Stimulated activated memory B cell treated with anti-CD40 and anti-IgM and Interleukin-4, amounts not matched to agents 10 μg/mL and 1 μg/mL and 100 μg/mL, for 72 hours (primary cell): ENCODE measurements at regions not wholly inside any gene's neighbourhood (a gene's known extent, or its start where the extent isn't known, plus 50 kb on each side); places are given as distances from the start of the nearest gene placed in this dataset.
"Not testable (repeated sequence)": the region's sequence is repeated elsewhere in the genome, so short reads cannot be mapped to it uniquely, and the experiment has no call there.

Experiments used
- ATAC-seq: fragments of 150-1000 bp; cut with Tn5 transposase; 2 replicates; pipeline ENCODE4 v1.10.0; 2021
- H3K27ac Mint-ChIP-seq: one replicate; pipeline ENCODE4 v1.8.0; 2022; ENCODE audit warnings: mild to moderate bottlenecking, mixed read lengths
- H3K27me3 Mint-ChIP-seq: one replicate; pipeline ENCODE4 v1.8.0; 2022; ENCODE audit warnings: mixed read lengths
- H3K36me3 Mint-ChIP-seq: one replicate; pipeline ENCODE4 v1.8.0; 2022; ENCODE audit warnings: mixed read lengths
- H3K4me1 Mint-ChIP-seq: one replicate; pipeline ENCODE4 v1.8.0; 2022; ENCODE audit warnings: mixed read lengths
- H3K4me3 Mint-ChIP-seq: one replicate; pipeline ENCODE4 v1.8.0; 2022; ENCODE audit warnings: mild to moderate bottlenecking, moderate library complexity, mixed read lengths
- H3K9me3 Mint-ChIP-seq: one replicate; pipeline ENCODE4 v1.8.0; 2022; ENCODE audit warnings: mixed read lengths

DNA sequence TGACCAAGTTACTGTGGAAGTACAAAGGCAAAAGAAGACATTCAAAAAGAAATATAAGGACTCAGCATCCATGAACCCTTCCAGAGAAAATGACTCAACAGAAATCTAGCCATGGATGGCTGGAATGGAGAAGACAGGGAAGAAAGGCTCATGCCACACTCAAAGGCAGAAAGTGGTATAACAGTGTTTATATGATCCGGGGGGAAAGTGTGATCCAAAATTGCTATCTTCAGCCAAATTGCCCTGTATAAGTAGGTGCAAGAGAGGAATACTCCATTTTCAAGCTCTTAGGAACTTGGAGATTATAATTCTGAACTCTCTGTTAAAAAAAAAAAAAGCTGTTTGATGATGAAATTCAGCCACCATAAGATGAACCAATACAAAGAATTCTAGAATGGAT lies 81.8 kb upstream of the TENM4 start:
- peaks cover 15% of the 10 kb centered on the region for H3K27me3 Mint-ChIP-seq
- H3K4me3 Mint-ChIP-seq, result no peak overlapping the region
- H3K36me3 Mint-ChIP-seq, result no peaks in the 10 kb centered on the region
- H3K27ac Mint-ChIP-seq, result no peak overlapping the region
- no peaks in the 10 kb centered on the region for H3K4me1 Mint-ChIP-seq
- ATAC-seq, result no peak
- no peaks in the 10 kb centered on the region for H3K9me3 Mint-ChIP-seq

GRCh38 chr11:79520086-79520485 lies 79.3 kb upstream of the TENM4 start:
- Mint-ChIP-seq H3K4me1 (no peaks in the 10 kb centered on the region), H3K36me3 (no peaks in the 10 kb centered on the region), H3K4me3 (no peak overlapping the region), H3K9me3 (no peaks in the 10 kb centered on the region), H3K27me3 (peaks cover 34% of the 10 kb centered on the region), H3K27ac (no peak overlapping the region)
- ATAC-seq, result peak; percentile 54

- H3K9me3 Mint-ChIP-seq, result no peaks in the 10 kb centered on the region
- peaks cover 53% of the 10 kb centered on the region for H3K27me3 Mint-ChIP-seq
- H3K4me1 Mint-ChIP-seq, result no peaks in the 10 kb centered on the region
- H3K4me3 Mint-ChIP-seq, result no peak overlapping the region
- no peak for ATAC-seq
- no peaks in the 10 kb centered on the region for H3K36me3 Mint-ChIP-seq
- H3K27ac Mint-ChIP-seq, result no peak overlapping the region
Measured at GRCh38 chr11:79515781-79516180, 75.0 kb upstream of the TENM4 start.

DNA sequence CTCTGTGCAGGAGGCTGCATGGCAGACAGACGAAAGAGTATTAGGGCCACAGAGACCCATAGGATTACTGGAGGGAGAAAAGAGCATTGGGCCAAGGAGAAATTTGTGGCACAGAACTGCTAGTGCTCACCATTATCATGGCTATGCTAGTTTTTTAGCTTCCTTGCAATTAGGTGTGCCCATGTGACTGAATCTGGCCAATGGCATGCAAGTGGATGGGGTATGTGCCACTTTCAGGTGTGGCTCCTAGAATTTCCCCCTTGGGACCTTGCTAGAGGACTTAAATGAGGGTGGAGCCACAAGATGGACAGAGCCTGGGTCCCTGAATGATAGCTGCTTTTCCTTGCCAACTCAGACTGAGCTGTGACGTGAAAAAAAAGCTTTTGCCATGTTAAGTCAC lies 73.9 kb upstream of the TENM4 start:
- Mint-ChIP-seq H3K4me3 (no peak overlapping the region), H3K27ac (no peak overlapping the region), H3K4me1 (no peaks in the 10 kb centered on the region), H3K36me3 (no peaks in the 10 kb centered on the region), H3K27me3 (peaks cover 50% of the 10 kb centered on the region), H3K9me3 (no peaks in the 10 kb centered on the region)
- no peak for ATAC-seq

DNA sequence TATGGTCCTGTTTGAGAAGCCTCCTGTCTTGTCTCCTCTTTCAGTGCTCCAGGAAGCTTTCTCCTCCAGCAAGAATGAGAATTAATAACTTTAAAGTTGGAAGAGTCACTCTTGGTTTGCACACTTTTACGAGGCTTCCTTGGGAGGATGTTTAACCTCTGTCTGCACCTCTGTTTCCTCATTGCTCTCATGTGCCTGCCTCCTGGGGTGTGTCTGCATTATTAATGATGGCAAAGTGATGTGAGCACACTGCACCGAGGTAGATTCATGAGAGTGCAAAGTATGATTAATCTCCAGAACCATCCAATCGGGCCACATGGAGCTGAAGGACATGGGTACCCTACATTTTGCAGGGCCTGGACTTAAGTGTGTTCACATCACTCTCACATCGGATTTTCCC lies 73.5 kb upstream of the TENM4 start:
- no peaks in the 10 kb centered on the region for H3K36me3 Mint-ChIP-seq
- H3K4me1 Mint-ChIP-seq, result no peaks in the 10 kb centered on the region
- no peak overlapping the region for H3K4me3 Mint-ChIP-seq
- peak; percentile 7 for ATAC-seq
- peaks cover 53% of the 10 kb centered on the region for H3K27me3 Mint-ChIP-seq
- no peaks in the 10 kb centered on the region for H3K9me3 Mint-ChIP-seq
- H3K27ac Mint-ChIP-seq, result no peak overlapping the region

DNA sequence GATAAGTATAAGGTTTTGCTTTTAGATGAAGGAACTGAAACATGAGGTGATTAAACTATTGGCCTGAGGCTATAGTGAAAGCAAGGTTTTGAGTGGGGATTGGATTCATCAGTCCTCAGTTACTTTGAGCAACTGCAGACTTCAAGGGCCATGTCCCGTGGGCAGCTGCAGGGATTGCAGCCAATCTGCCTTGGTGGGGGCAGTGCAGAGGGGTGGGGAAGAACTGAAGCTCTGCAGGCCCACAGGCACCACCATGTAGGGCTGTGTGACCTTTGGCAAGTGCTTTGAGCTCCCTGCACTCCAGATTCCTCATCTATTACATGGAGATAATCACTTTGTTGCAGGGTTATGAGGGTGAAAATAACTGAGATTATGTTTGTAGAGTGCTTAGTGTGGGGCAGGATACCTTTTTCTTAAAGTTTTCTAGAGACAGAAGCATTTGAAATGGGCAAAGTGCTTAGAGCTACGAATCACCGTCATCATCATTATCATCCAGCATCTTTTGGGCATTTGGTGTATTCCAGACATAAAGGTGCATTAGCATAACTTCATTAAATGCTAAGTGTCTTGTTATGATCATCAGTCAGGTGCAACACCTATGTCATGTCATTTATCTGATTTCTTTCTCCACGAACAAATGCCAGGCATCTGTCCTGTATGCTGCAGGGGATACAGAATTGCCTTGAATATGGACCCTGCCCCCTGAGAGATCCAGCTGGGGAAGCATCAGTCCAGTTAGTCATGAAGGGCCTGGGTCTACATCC lies 72.1 kb upstream of the TENM4 start:
- no peaks in the 10 kb centered on the region for H3K4me1 Mint-ChIP-seq
- no peak overlapping the region for H3K27ac Mint-ChIP-seq
- H3K27me3 Mint-ChIP-seq, result peaks cover 67% of the 10 kb centered on the region
- no peaks in the 10 kb centered on the region for H3K36me3 Mint-ChIP-seq
- H3K4me3 Mint-ChIP-seq, result no peak overlapping the region
- no peak for ATAC-seq
- H3K9me3 Mint-ChIP-seq, result no peaks in the 10 kb centered on the region

- H3K4me3 Mint-ChIP-seq, result no peak overlapping the region
- peaks cover 65% of the 10 kb centered on the region for H3K27me3 Mint-ChIP-seq
- H3K4me1 Mint-ChIP-seq, result no peaks in the 10 kb centered on the region
- ATAC-seq, result no peak
- no peaks in the 10 kb centered on the region for H3K9me3 Mint-ChIP-seq
- H3K36me3 Mint-ChIP-seq, result no peaks in the 10 kb centered on the region
- H3K27ac Mint-ChIP-seq, result no peak overlapping the region
Measured at GRCh38 chr11:79510960-79511359, 70.1 kb upstream of the TENM4 start.

DNA sequence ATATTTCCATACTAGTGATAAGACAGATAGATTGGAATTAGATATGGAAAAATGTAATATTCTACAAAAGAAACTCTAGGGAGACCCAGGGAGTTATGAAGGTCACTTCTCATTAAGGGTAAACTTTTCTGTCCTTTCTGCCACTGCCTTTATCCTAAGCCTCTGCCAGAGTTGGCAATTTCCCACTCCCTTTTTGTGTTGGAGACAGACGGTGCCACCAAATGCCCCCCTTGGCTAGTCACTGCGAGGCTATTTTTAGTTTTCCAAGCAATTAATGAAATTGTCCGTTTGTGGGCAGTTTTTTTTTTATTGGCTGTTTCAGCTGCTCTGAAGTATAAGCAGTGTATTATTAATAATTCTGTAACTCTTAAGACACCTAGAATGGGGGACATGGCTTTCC lies 67.6 kb upstream of the TENM4 start:
- Mint-ChIP-seq H3K9me3 (no peaks in the 10 kb centered on the region), H3K4me3 (no peak overlapping the region), H3K27me3 (peaks cover 62% of the 10 kb centered on the region), H3K27ac (no peak overlapping the region), H3K4me1 (no peaks in the 10 kb centered on the region), H3K36me3 (no peaks in the 10 kb centered on the region)
- ATAC-seq, result no peak

DNA sequence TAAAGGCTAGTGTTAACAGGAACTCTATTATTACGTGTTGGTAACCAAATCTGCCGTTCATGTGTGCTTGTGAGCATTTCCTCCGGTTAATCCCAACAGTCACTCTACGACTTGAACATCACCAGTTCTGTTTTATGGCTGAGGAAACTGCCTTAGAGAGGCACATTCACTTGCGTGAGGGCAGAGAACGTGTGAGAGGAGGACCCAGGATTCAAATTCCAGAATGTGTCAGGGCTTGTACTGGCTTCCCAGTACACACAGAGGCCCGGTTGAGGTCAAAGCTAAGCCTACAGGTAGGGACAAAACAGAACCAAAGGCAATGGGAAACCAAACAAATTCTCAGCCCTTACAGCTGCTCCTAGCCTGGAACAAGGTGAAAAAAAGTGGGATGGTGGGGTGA lies 66.9 kb upstream of the TENM4 start:
- no peak overlapping the region for H3K27ac Mint-ChIP-seq
- no peaks in the 10 kb centered on the region for H3K9me3 Mint-ChIP-seq
- no peak for ATAC-seq
- H3K4me1 Mint-ChIP-seq, result no peaks in the 10 kb centered on the region
- H3K4me3 Mint-ChIP-seq, result no peak overlapping the region
- peaks cover 60% of the 10 kb centered on the region for H3K27me3 Mint-ChIP-seq
- no peaks in the 10 kb centered on the region for H3K36me3 Mint-ChIP-seq

GRCh38 chr11:79506734-79507344 lies 66.0 kb upstream of the TENM4 start:
- no peak for ATAC-seq
- H3K27ac Mint-ChIP-seq, result no peak overlapping the region
- H3K4me3 Mint-ChIP-seq, result no peak overlapping the region
- H3K9me3 Mint-ChIP-seq, result no peaks in the 10 kb centered on the region
- no peaks in the 10 kb centered on the region for H3K4me1 Mint-ChIP-seq
- peaks cover 53% of the 10 kb centered on the region for H3K27me3 Mint-ChIP-seq
- H3K36me3 Mint-ChIP-seq, result no peaks in the 10 kb centered on the region

DNA sequence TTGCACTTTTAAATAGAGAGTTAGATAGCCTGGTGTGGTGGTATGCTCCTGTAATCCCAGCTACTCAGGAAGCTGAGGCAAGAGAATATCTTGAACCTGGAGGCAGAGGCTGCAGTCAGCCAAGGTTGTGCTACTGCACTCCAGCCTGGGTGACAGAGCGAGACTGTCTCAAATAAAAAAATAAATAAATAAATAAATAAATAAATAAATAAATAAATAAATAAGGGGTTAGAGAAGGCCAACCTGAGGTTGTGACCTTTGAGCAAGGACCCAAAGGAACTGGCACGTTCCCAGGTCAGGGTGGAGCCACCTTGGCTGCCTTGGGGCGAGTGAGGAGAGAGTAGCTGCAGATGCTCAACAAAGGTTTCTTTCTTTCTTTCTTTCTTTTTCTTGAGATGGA lies 65.3 kb upstream of the TENM4 start:
- Mint-ChIP-seq H3K27ac (no peak overlapping the region), H3K4me1 (no peaks in the 10 kb centered on the region), H3K4me3 (no peak overlapping the region), H3K36me3 (no peaks in the 10 kb centered on the region), H3K27me3 (peaks cover 54% of the 10 kb centered on the region), H3K9me3 (no peaks in the 10 kb centered on the region)
- ATAC-seq, result no peak

- no peak for ATAC-seq
- Mint-ChIP-seq H3K4me1 (no peaks in the 10 kb centered on the region), H3K9me3 (no peaks in the 10 kb centered on the region), H3K27ac (no peak overlapping the region), H3K36me3 (no peaks in the 10 kb centered on the region), H3K4me3 (no peak overlapping the region), H3K27me3 (peaks cover 27% of the 10 kb centered on the region)
Measured at GRCh38 chr11:79503028-79503427, 62.2 kb upstream of the TENM4 start.

DNA sequence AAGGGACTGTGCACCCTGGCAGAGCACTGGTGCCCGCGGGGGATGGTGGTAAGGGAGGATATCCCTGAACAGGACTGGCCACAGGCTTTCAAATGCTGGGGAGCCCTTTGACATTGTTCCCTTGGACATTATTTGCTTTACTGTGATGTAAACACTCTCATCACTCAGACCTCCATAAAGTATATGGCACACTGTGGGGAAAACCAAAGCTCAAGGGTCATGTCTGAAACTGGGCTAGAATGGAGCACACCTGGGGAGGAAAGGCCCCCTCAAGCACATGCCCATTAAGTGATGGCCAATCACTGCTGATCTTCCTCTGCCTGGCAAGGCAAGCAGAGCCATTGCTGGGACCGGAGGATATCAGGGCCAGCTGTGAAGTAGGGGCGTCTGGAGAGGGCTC lies 60.9 kb upstream of the TENM4 start:
- Mint-ChIP-seq H3K9me3 (peaks cover 5% of the 10 kb centered on the region), H3K4me1 (no peaks in the 10 kb centered on the region), H3K27ac (no peak overlapping the region), H3K27me3 (peaks cover 13% of the 10 kb centered on the region), H3K4me3 (no peak overlapping the region), H3K36me3 (no peaks in the 10 kb centered on the region)
- no peak for ATAC-seq

DNA sequence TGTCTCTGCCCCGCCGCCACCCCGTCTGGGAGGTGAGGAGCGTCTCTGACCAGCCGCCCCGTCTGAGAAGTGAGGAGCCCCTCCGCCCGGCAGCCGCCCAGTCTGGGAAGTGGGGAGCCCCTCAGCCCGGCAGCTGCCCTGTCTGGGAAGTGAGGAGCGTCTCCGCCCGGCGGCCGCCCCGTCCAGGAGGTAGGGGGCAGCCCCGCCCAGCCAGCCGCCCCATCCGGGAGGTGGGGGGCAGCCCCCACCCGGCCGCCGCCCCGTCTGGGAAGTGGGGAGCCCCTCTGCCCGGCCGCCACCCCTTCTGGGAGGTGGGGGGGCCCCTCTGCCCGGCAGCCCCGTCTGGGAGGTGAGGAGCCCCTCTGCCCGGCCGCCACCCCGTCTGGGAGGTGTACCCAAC lies 59.1 kb upstream of the TENM4 start:
- H3K4me3 Mint-ChIP-seq, H3K27ac Mint-ChIP-seq, H3K27me3 Mint-ChIP-seq, H3K9me3 Mint-ChIP-seq, H3K36me3 Mint-ChIP-seq, ATAC-seq, H3K4me1 Mint-ChIP-seq: not testable (repeated sequence)

DNA sequence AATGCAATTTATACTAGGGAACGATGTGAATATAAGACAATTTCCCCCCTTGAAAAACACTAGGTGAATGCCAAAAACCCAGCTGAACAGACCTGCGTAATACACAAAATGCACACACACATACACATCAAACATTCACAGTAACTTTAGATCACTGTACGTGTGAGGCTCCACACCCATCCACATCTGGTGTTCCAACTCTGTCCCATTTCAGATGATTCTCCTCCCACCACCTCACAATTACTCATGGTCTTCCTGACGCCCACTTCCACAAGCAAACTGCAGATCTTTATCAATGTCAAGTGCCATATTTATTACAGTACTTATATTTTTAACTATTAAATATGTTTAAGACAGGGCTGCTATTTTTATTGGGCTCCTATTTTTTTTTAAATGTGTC lies 57.8 kb upstream of the TENM4 start:
- ATAC-seq, result no peak
- H3K9me3 Mint-ChIP-seq, result peaks cover 5% of the 10 kb centered on the region
- H3K4me1 Mint-ChIP-seq, result peaks cover 1% of the 10 kb centered on the region
- H3K4me3 Mint-ChIP-seq, result no peak overlapping the region
- H3K36me3 Mint-ChIP-seq, result no peaks in the 10 kb centered on the region
- H3K27me3 Mint-ChIP-seq, result peaks cover 12% of the 10 kb centered on the region
- no peak overlapping the region for H3K27ac Mint-ChIP-seq

DNA sequence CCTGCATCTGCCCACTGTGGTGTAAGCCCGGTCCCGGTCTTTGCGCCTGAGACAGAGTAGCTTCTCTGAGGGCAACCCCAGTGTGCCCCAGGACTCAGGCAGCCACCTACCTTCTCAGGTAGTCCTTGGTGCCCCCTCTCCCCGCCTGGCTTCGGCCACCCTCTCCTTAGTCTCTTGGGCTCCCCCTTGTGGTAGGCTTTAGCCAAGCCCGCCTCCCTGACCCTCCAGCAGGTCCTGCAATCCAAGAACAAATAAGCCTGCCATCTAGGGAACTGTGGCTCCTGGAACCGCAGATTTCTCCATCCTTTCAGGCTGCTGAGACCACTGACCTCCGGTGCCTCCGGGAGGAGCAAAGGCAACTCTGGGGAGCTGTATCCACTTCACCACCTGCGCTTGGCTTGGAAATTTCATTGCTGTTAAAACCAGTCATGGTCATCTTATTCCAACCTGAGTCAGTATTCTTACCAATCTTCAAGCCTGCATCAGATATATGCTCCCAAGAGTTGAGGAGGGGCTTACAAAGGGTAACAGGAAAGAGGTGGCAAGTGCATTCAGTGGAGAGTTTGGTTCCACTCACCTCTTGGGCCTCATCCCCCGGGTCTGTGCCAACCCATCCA lies 52.8 kb upstream of the TENM4 start:
- H3K27me3 Mint-ChIP-seq, result peaks cover 18% of the 10 kb centered on the region
- no peak overlapping the region for H3K27ac Mint-ChIP-seq
- H3K36me3 Mint-ChIP-seq, result no peaks in the 10 kb centered on the region
- H3K4me1 Mint-ChIP-seq, result peaks cover 6% of the 10 kb centered on the region
- peaks cover 5% of the 10 kb centered on the region for H3K9me3 Mint-ChIP-seq
- ATAC-seq, result peak; percentile 74
- no peak overlapping the region for H3K4me3 Mint-ChIP-seq
